ENCODE measurements at regions not wholly inside any gene's neighbourhood (a gene's known extent, or its start where the extent isn't known, plus 50 kb on each side); places are given as distances from the start of the nearest gene placed in this dataset.
A peak's percentile ranks its signal among the peaks of the same experiment; 100 is the strongest.

GRCh38 chr1:22267413-22268175, 124.7 kb upstream of the WNT4 start:
- no peak for DNase-seq

GRCh38 chr1:22268327-22268726, 125.4 kb upstream of the WNT4 start:
- DNase-seq, result no peak

GRCh38 chr1:22271847-22272801, 129.2 kb upstream of the WNT4 start:
- no peak for DNase-seq

- no peak for DNase-seq
These were observed 131.1 kb upstream of the WNT4 start for GRCh38 chr1:22273686-22274681.

- DNase-seq, result no peak
These were observed 132.3 kb upstream of the WNT4 start for GRCh38 chr1:22275167-22275566.

GRCh38 chr1:22275626-22276395, 132.9 kb upstream of the WNT4 start:
- peak; percentile 29 for DNase-seq

- DNase-seq, result no peak
These were observed 133.5 kb upstream of the WNT4 start for GRCh38 chr1:22276396-22276748.

- no peak for DNase-seq
These were observed 134.8 kb upstream of the WNT4 start for GRCh38 chr1:22277662-22278061.

GRCh38 chr1:22279735-22280134, 136.8 kb upstream of the WNT4 start:
- DNase-seq, result no peak

- DNase-seq, result no peak
These were observed 137.6 kb upstream of the WNT4 start for GRCh38 chr1:22280526-22280925.

GRCh38 chr1:22281521-22282363, 138.8 kb upstream of the WNT4 start:
- no peak for DNase-seq

- DNase-seq, result no peak
These were observed 139.6 kb upstream of the WNT4 start for GRCh38 chr1:22282364-22282995.

GRCh38 chr1:22283596-22283995, 140.7 kb upstream of the WNT4 start:
- DNase-seq, result no peak

GRCh38 chr1:22284236-22284635, 141.3 kb upstream of the WNT4 start:
- no peak for DNase-seq

- no peak for DNase-seq
These were observed 142.1 kb upstream of the WNT4 start for GRCh38 chr1:22284906-22285548.

- no peak for DNase-seq
These were observed 142.9 kb upstream of the WNT4 start for GRCh38 chr1:22285549-22286396.

- DNase-seq, result no peak
These were observed 143.6 kb upstream of the WNT4 start for GRCh38 chr1:22286491-22286890.

- no peak for DNase-seq
These were observed 144.4 kb upstream of the WNT4 start for GRCh38 chr1:22287273-22287672.

- DNase-seq, result no peak
These were observed 145.1 kb upstream of the WNT4 start for GRCh38 chr1:22287946-22288520.

All from fibroblast of skin of right biceps (primary cell).